HT1080 (cell line): ENCODE measurements at regions not wholly inside any gene's neighbourhood (a gene's known extent, or its start where the extent isn't known, plus 50 kb on each side); places are given as distances from the start of the nearest gene placed in this dataset.

Experiments
- DNase-seq: peaks from one replicate; pipeline ENCODE4 v3.0.0-alpha.2; 2015; ENCODE audit warnings: low read depth

- DNase-seq: no peak
Measured at GRCh38 chr3:80079886-80080285, 312.1 kb upstream of the ROBO1 start.

GRCh38 chr3:80068459-80068858 is 300.7 kb upstream of the ROBO1 start:
- no peak for DNase-seq

- DNase-seq: no peak
Measured at GRCh38 chr3:80063535-80063934, 295.7 kb upstream of the ROBO1 start.

GRCh38 chr3:80060664-80061063 is 292.9 kb upstream of the ROBO1 start:
- DNase-seq: no peak

DNA sequence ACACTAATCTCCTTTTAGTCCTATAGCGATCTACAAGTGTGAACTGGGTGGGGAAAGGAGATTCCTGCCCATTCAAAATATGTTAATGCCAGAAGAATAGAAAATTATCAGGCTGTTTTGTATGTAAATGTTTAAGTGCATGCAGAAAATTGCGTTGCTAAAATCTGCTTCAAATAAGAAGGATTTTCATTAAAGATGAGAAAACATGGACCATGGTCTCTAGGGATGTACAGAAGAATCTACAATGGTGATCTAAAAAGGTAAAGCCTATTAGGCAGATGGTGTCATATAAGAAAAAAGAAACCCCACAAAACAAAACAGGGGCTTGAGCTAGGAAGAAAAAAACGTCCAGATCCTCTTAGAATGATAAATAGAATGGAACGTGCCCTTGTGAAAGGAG is 287.5 kb upstream of the ROBO1 start:
- DNase-seq: no peak

DNA sequence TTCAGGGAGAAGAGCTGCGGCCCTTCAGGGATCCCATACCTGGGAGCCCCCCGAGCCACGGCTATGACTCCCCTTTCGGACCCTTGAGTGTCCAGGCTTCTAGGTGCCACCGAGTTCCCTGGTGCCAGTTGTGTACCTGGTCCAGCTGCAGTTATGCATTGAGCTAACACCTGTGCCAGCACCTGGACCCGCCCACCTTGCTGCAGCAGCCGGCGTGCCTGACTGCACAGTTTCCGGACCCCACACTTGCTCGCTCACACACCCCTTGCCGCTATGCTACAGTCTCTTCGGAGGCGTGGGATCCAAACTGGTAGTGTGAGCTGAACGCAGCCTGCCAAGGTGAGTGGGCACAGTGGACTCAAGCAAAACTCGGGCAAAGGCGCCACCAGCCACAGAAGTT is 284.5 kb upstream of the ROBO1 start:
- DNase-seq: no peak

DNA sequence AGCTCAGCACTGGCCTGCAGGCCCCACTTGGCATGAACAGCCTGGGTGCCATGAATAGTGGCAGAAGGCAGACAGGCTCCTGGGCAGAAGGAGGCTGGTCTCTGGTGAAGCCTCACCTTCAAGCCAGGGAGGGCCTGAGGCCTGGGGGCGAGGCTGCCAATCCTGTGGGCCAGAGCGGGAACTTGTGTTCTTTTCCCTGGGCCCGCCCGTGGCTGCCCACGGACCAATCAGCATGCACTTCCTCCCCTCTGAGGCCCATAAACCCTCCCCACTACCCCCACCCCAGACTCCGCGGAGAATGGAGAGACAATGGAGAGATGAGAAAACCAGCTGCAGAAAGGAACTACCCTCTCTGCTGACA is 283.8 kb upstream of the ROBO1 start:
- DNase-seq: peak; percentile 34

- DNase-seq: no peak
Measured at GRCh38 chr3:80050826-80051601, 283.2 kb upstream of the ROBO1 start.

DNA sequence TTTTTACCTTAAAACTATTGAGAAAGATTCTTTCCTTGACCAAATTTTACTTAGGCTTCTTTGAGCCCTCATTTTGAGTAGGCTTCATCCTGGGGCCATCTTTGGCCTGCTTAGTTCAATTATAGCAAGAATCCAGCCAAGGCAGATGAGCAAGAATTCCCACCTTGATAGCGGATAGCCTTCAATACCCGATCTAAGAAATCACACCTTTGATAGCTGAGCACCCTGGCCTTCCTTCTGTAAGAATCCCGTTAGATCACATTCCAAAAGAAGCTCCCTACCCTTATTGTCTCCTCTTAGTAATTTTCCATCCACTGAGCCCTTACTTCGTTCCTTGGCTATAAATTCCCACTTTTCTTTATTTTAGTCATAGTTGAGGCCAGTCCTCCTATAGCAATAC is 275.4 kb upstream of the ROBO1 start:
- DNase-seq: no peak

GRCh38 chr3:80040067-80040466 is 272.3 kb upstream of the ROBO1 start:
- DNase-seq: no peak

DNA sequence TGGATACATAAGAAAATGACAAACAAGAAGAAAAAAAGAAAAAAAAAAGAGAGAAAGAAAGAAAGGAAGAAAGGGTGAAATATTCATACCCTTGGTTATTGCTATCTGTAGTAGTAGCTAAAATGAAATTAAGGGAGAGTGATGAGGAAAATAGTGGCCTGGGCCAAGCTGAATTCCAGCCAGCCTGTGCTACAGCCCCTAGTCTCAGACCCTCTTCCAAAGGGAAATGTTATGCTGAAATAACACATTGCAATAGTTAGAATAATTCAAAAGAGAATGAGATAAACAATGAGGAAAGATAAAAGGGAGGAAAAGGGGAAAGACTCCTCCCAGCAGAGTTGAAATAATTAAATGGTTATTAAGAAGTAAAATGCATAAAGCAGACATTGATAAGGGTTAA is 268.4 kb upstream of the ROBO1 start:
- no peak for DNase-seq

- no peak for DNase-seq
Measured at GRCh38 chr3:80035021-80035420, 267.2 kb upstream of the ROBO1 start.

DNA sequence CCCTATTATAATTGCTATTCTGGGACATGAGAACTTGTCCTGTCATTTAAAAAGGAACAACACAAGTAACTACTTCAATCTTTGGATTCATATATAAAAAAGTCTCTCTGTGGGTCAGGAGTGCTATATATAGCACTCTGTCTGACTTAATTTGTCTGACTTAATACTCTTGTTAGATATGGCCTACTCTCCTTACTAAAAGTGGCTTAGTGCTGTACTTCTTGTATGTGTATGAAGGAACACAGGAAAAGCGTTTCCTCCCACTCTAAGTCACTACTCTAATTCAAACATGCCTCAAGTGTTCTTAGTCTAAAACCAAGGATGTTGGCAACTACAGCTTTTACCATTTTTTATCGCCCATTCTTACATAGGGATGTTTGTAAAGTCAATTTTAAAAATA is 255.2 kb upstream of the ROBO1 start:
- DNase-seq: no peak

DNA sequence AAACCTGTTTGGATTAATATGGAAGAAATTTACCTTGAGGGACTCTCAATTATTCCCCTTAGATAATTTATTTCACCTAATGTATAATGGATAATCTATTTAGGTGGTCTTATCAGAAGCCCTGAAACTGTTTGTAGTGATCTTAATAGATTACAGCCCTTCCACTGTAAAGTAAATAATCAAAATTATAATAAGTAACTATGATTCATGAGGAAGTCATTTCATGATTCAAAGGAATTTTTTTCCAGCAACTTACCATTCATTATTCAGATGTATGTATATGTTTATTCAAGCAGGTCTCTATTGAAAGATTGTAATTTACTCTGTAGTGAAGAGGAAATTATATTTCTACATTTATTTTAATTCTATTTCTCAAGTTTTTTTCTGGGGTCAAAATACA is 250.6 kb upstream of the ROBO1 start:
- no peak for DNase-seq

GRCh38 chr3:80017369-80017768 is 249.6 kb upstream of the ROBO1 start:
- no peak for DNase-seq

- DNase-seq: no peak
Measured at GRCh38 chr3:80014576-80014975, 246.8 kb upstream of the ROBO1 start.

DNA sequence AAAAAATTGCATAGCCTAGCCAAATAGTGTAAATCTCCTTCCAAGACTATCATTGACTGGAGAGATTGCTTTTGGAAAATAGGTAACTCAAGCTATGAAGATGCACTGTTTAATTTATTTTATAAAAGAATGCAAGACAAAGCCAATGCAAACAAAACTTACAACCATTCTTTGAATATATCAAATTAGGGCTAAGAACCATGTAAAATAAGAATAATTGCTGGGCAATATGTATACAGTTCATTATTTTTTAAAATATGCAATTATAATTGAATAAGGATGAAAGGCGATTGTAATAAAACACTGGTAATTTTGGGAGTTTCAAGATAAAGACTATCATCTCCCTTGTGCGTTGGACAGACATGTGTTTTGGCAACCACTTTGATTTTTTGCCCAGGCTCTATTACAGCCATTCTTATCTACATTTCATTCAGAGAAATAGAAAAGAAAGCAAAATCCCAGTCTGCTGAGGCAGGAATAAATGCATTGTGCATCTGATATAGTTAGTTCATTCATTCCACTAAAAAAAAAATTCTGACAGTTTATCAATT is 242.3 kb upstream of the ROBO1 start:
- DNase-seq: no peak

- no peak for DNase-seq
Measured at GRCh38 chr3:80007522-80007921, 239.7 kb upstream of the ROBO1 start.

- no peak for DNase-seq
Measured at GRCh38 chr3:80006315-80006714, 238.5 kb upstream of the ROBO1 start.

- no peak for DNase-seq
Measured at GRCh38 chr3:80000022-80000421, 232.2 kb upstream of the ROBO1 start.

DNA sequence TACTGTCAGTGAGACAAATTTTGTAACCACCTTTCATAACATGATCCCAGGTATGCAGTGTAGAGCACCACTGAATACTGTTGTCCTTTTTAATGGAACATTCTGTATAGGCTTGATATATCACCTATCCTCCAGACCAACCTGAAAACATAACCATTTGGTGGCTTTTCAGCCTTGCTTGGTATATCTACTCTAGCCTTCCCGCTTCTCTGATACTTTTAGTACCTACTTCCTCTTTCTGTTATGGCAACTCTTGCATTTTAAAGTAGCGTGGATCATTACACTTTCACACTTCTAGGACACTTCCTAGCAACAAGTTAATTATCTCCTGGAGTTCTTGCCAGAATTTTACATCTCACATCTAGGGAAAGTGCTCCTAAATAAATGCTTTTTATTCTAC is 226.6 kb upstream of the ROBO1 start:
- no peak for DNase-seq

DNA sequence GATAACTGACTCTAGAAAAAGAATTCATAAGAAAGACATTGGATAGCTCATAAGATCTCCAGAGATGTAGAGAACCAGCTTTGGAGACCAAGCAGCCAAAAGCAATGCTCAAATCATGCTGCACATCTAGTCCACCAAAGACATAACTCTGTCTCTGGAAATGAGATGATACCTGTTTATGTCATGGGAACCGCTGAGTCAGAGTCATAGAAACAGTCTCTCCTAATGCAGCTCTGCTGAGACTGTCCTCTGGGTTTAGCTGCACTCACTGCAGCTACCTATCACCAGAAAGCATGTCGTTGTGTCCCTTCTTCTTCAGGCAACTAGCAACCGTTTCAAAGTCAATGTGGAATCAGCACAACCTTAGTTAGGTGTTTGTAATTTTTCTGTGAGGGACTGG is 218.5 kb upstream of the ROBO1 start:
- DNase-seq: no peak

GRCh38 chr3:79985816-79986215 is 218.0 kb upstream of the ROBO1 start:
- no peak for DNase-seq

- DNase-seq: no peak
Measured at GRCh38 chr3:79983118-79983517, 215.3 kb upstream of the ROBO1 start.
